ENCODE measurements at regions not wholly inside any gene's neighbourhood (a gene's known extent, or its start where the extent isn't known, plus 50 kb on each side); places are given as distances from the start of the nearest gene placed in this dataset.

DNA sequence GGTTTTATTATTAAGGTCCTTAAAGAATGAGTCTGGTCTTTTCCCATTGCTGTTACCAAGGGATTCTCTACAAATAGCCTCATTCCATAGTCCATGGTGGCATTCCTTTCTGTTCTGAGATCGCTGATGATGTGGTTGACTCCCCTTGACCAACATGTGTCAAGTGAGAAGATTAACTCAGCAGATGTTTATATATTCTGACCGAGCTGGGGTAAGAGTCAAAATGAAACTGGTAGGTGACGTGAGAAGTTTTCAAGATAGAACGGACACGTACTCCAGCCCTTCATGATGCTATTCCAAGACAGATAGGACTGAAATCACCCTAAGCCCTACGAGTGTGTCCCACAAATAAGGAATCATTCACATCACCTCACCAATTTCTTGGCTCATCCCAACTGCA lies 155.5 kb upstream of the WWC1 start:
- no peak for DNase-seq

DNA sequence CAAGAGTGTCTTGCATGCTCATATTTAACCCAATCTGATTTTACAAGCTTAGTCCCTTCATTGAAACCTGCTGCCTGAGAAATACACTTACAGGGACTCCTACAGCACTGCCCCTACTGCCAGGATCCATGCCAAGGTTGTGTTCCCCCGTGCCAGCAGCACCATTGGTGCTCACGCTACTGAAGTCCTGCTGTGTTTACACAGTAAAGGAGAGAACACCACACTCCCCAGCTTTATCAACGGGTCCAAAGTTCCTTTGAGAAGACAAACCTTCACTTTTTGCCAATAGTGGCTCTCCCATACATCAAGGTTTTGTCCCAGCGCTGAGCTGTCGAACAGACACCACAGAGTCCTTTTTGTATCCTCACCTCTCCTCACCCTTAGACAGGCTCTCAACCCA lies 155.1 kb upstream of the WWC1 start:
- DNase-seq = no peak

DNA sequence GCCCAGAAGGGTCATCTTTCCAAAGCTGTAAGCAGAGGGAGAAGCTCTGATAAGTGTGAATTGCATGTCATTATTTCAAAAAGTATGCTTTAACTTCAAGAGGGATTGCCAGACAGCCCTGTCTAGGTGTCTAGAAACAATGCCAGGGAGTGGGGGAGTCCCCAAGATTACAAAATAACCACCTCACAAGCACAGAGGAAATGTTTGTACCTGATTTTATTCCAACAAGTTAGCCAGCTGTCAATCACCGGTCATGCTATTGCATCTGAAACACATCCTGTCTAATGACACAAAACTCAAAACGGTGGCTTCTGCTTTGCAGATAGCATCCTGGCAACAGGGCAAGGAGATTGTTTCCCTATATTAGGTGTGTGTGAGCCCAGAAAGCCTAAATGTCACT lies 154.2 kb upstream of the WWC1 start:
- no peak for DNase-seq

DNA sequence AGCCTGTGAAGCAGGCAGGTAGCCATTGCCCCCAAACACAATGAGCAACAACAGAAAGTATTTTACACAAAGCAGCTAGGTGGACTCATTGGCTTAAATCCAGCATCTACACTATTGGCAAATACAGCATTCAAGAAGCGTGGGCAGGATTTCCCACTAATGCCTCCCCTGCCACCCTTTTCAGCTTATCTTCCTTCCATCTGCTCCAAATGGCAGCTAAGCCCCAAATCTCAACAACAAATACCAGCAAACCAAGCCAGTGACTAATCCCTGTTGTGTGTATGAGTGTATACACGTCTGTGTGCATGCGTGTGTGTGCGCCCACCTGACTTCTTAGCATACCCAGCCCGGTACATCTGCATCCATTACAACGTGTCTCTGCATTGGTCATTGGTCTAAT lies 151.2 kb upstream of the WWC1 start:
- DNase-seq = no peak

DNA sequence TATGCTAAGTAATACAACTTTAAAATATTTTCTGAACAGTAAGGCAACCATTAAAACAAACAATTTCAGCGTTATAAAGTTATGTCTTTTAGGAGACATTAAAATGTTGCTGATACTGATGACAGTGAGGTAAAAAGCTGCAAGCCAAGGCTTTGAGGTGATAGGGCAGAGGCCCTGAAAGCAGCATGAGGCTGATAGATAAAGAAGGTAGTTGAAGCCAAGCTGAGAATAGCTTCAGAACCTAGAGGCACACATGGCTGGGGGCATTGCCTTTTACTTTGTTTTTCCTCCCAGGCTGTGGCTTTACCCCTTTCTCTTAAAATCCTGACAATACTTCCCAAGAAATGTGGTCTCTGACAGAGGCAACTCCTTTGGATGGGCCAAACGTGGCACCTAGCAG lies 149.0 kb upstream of the WWC1 start:
- no peak for DNase-seq

DNA sequence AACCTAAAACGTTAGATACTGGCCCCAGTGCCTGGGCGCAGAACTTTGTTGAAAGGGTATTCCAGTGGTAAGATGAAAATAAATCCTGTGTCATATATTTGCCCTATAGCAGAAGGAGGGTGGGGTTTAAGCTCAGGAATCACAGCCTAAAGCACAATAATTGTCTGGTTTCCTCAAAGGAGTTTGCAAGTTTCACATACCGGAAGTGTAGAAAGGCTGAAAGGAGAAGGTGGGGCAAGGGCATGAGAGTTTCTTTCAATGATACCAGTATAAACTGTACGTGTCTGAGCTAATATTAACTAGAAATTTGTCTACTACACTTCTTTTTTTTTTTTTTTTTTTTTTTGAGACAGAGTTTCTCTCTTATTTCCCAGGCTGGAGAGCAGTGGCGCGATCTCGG lies 147.9 kb upstream of the WWC1 start:
- peak; percentile 53 to 80 for DNase-seq

DNA sequence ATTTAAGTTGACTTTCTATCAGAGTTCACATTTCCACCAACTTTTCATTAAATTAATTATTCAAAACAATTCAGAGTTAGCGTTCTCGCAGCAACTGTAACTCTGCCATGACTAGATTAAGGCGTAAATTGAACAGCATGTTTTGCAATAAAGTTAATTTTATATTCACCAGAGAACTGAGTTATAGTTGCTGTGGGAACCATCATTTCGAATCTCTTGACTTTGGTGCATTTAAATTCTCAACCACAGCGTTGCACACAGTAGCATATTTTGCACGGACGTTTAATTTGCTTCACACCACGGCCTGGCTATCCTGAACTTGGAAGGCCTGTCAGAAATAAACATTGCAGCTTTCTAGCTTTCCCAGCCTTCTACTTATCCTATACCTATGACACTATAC lies 144.3 kb upstream of the WWC1 start:
- no peak for DNase-seq

DNA sequence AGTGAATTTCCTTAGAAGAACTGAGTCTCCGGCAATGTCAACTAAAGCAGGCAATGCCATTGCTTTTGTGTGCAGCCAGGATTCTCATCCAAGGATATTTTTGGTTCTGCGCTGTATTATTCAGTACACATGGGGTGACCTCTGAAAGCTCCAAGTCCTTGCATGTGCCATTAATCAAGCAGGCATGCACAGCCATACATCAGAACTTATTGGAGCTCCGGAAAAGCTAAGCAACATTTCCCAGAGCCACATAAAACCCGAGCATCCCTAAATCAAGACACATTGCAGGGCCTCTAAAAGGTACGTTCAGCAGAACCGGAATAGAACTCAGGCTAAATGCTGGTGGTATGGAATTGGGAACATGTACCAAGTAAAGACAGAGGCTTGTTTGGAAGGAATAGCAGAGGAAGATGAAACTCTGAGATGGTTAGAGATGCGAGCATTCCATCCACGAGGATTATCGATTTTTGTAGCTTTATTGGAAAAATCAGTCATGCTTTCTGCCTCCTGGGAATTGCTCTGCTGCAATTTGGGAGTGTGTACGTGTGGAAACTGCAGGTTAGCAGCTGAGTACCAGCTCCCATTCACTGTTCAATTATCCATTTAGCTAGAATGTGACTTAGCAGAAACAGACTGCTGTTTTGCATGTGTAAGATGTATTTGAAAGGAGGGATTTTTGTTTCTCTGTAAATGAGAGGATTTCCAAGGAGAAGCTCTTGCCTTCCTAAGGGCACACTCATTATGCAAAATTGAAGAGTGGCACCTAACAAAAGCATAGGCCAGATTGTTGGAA lies 143.7 kb upstream of the WWC1 start:
- DNase-seq = no peak

DNA sequence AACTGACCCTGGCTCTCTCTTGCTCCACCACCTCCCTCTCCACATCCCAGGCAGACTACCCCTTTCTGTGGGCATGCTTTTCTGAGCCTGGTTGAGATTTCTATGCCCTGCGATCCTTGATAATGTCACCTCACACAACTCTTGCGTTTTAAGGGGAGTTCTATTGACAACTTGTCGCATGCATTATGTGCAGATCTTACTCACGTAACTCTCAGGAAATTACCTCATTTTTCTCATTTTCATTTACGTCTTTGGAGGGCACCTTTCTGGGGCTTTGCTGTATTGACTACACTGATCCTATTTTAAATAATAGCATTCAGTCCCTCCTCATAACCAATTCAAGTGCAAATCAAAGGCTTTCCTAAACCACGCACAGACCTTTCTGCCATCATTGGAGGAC lies 140.4 kb upstream of the WWC1 start:
- DNase-seq = no peak

DNA sequence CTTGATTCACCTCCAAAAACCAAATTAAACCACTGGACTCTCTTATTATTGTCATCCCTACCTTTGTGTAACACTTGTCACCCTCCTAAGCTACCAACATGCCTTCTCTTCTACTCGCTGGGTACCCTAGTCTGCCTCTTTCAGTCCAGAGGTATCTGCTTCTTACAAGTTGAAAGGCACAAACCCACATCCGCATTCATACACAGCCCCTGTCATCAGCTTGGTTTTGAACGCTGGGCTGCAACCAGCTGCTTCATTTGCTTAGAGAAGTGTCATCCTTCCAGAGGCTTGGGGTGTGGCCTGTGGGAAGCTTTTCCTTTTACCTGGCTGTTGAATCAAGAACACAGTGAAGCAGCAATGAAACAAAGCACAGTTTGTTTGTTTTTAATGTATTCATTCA lies 138.8 kb upstream of the WWC1 start:
- no peak for DNase-seq

DNA sequence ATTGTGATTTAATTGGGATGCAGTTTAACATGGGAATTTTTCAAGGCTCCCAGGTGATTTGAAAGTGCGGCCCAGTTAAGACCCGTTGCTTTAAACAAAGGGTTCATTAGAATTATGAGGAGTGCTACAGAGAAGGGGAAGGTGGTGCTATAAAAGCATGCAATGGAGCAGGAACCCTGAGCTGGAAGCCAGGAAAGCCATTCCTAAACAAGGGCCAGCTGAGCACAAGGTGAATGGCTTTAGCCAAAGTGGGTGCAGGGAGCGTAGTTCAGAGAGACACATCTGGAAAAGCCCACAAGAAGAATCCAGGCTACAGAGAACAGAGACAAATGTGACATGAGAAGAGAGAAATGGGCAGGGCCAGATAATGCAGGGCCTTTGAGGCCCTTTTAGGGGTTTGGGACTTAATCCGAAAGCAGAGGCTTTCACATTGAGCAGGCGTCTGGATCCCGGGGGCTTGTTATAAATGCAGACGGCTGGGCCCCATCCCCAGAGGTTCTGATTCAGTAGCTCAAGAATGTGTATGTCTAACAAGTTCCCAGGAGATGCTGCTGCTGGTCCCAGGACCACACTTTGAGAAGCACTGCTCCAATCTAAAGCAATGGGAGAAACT lies 138.1 kb upstream of the WWC1 start:
- DNase-seq = no peak

DNA sequence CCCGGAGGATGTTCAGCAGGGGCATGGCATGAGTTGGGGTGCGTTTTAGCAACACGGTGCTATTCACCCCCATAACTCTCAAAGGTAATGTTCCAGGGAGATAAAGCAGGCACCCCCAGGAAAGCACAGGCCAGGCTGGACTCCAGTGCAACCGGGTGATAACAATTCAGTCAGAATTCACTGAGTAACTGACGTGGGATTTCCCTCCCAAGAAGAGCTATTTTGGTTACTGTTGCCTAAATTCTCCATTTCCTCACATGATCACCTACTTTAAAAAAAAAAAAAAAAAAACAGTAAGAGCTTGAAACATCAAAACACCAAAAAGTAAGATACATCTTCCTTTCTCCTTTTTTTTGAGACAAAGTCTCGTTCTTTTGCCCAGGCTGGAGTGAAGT lies 137.6 kb upstream of the WWC1 start:
- no peak for DNase-seq

DNA sequence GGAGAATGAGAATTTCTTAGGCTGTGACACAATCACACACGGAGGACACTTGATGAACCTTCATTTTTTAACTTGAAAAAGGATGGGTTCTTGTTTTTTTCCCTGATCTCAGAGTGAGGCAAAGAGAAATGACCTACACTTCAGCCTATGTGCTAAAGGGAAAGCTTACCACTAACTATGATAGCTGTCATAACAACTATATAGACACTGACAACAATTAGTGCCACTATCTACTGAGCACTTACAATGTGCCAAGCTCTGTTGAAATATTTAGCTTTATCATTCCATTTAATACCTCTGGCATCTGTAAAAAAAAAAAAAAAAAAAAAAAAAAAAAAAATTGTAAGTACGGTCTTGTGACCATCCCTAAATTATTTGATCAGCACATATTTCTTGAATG lies 135.9 kb upstream of the WWC1 start:
- DNase-seq = no peak

DNA sequence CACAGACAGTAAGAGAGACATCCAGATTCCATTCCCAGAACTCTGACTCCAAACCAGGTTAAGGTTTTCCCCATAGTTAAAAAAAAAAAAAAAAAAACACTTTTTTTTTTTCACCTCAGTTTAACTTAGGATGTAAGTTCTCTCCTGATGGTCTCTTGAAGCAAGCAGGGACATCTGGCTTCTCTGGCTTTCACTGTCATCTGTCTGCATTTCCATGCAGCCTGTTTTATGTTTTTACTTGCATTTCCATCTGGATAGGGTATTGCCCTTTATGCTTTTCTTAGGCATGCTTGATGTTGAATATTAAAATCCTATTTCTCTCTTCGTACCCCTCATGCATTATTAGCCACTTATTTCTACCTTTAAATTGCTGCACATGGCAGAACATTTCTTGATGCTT lies 135.3 kb upstream of the WWC1 start:
- DNase-seq = no peak

DNA sequence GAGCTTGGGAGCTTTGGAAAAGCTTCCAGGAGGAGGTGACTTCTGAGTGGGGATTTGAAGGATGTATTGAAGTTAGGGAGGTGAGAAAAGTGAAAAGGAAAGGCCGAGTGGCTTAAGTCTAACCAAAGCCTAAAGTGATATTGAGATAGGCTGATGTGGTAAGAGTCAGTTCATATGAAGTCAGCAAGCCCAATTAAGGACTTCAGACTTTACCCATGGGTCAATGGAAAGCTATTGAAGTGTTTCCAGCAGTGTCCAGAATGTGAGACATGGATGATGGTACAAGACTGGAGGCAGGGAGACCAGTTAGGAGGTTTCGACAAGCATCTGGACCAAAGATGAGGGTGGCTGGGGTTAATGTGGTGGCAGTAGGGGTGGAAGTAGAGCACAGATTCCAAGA lies 134.3 kb upstream of the WWC1 start:
- DNase-seq = no peak

DNA sequence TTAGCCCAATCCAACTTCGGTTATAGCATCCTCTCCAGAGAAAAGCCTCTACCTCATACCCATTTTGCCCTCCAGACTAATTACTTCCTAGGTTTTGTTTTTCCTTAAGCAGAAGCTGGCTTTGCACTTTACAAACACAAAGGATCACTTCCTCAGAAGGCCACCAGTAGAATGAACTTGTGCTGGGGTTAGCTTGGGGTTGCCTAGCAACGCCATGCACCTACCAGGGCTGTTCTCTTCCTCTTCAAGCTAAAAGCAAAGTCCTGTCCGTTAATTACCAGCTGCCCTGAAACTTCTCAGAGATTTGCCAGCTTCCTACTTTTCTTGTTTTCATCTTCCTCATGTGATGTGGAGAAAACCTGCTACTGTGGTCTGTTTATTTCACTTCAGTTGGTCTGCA lies 132.0 kb upstream of the WWC1 start:
- DNase-seq = peak; percentile 85

DNA sequence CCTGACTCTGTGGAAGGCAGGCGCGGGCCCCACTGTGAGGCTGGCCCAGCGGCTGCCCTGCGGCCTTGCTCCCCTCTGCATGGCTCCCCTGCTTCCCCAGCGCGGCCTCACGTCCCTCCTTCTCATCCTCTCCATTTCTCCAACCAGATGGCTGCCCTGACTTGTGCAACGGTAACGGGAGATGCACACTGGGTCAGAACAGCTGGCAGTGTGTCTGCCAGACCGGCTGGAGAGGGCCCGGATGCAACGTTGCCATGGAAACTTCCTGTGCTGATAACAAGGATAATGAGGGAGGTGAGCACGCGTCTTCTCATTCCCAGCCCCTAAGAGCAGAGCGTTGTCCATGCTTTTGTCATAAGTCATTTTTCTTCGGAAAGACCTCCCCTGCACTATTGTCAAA lies 129.0 kb upstream of the WWC1 start:
- no peak for DNase-seq

DNA sequence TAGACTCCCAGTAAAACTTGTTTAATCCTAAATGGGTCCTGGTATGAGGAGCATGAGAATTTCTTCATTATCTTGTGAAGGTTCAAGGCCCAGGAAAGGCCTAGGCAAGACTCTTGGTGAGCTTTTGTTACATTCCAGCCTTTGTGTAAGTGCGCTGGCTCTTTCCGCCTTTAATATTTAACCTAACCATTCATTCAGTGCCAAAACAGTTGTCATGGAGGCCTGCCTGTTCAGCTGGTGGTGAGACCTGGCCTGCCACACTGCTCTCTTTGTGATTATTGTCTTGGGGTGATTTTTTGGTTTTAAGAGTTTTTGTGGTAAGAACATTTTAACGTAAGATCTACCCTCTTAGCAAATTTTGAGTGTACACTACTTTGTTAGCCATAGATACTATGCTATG lies 127.5 kb upstream of the WWC1 start:
- no peak for DNase-seq

DNA sequence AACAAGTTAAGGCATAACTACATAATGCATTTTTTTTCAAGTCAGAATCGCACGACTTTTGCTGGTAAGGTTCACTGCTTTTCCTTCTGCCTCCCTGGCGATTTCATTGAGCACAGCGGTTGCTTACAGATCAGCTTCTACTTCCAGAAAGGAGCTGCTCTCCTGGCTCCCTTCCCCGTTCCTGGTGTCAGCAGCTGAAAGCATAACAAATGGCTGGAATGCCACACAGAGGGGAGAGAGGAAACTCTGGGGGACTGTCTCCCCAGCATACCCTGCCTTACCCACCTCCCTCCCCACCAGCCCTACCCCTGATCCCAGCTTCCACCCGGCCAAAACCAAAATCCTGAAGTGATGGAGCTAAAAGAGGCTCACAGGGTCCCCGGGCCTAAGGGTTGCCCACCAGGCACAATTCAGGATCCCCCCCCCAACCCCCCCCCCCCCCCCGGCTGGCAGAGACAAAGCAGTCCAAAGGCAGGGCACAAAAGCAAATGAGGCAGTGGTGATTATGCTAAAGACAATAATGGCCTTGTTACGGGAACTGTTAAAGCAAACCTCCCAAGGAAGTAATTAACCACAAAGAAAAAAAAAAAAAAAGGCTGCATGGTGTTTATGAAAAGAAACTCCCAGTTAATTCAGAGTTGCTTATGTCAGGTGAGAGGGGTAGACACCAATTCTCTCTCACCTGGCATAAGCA lies 126.1 kb upstream of the WWC1 start:
- no peak for DNase-seq

DNA sequence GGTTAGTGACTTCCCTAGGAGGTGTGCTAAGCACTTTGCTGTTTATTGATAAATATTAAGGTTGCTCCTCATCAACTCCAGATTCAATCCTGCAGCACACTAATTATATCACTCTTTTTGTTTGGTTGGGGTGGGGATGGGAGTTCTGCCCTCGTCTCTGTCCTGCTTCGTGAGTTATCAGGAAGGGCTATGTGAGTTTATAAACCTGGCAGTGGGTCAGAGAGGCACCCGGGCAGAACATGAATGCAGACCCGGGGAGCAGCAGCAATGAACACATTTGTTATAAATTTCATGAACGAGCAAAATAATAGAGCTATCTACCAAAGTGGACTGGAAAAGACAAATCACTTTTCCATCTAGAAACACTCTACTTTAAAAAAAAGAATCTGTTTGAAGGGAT lies 125.5 kb upstream of the WWC1 start:
- no peak for DNase-seq

DNA sequence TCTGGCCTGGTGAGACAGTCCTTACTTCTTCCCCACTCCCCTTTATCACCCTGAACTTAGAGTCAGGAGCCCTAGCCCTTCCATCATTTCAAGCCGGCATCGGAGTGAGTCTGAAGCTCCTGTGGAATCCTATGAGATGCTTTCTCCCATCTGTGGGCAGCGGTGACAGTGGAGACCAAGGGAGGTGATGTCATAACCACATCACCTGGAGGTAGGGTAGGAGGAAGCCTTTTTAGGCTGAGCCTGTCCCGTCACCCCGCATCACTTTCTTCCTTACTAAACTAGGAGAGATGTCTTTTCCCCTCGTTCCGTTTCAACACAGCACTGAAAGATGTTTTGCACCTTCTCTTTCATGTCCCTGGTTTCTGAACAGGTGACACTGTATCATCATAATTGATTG lies 124.1 kb upstream of the WWC1 start:
- no peak for DNase-seq

DNA sequence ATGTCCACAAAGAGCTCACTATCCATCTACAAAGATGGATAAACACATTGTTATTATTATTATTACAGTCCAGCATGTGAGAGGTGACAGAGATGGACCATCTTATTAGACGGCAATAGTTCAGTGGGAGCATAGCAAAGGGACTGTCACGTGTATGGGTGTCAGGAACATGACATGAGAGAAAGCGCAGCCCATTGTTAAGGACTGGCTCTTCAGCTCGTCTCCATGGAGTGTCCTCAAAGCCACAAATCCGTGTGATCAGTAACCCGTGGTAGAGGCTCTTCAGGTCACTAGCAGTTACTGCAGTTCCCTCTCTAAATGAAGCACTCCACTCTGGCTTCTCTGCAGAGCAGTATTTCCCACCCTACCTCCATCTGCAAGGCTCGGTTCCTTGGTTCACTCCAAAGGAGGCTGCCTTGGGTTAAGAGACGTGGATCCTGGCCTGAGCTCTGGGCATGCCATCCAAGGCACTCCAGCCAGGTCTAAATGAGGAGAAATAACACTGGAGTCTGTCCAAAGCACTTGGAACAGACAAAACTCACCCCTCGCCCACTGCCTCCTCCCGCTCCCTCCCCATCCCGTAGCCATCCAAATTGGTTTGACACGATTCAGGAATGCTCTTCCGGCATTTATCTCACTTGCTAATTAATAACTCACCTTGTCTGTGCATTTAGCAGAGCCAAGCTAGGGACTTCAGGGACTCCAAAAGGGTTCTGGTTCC lies 122.3 kb upstream of the WWC1 start:
- DNase-seq = no peak

DNA sequence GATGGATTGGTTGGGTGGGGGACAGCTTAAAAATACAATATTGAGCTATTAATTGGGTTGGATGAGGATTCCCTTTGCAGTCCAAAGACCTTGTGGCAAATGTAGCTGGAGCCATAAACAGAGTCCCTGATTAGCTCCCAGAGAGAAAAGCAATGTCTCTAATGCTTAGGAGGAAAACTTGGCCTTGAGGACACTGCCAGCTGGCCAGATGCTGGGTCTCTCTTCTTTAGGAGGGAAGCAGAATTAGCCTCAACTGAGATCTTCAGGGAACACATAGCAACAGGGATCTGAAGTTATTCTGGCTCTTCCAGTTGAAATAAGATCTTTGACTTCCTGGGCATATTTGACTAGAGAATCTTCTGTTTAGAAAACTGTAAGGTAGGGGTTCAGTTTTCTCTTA lies 121.7 kb upstream of the WWC1 start:
- DNase-seq = no peak
